ENCODE measurements at regions not wholly inside any gene's neighbourhood (a gene's known extent, or its start where the extent isn't known, plus 50 kb on each side); places are given as distances from the start of the nearest gene placed in this dataset.

- TF ChIP-seq, protein P1, sequence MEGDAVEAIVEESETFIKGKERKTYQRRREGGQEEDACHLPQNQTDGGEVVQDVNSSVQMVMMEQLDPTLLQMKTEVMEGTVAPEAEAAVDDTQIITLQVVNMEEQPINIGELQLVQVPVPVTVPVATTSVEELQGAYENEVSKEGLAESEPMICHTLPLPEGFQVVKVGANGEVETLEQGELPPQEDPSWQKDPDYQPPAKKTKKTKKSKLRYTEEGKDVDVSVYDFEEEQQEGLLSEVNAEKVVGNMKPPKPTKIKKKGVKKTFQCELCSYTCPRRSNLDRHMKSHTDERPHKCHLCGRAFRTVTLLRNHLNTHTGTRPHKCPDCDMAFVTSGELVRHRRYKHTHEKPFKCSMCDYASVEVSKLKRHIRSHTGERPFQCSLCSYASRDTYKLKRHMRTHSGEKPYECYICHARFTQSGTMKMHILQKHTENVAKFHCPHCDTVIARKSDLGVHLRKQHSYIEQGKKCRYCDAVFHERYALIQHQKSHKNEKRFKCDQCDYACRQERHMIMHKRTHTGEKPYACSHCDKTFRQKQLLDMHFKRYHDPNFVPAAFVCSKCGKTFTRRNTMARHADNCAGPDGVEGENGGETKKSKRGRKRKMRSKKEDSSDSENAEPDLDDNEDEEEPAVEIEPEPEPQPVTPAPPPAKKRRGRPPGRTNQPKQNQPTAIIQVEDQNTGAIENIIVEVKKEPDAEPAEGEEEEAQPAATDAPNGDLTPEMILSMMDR (IDR thresholded peaks at IDR 0.05): no peak
- TF ChIP-seq POLR2A (IDR thresholded peaks at IDR 0.05) (no peak), EP300 (IDR thresholded peaks at IDR 0.05) (no peak)
These were observed 96.5 kb downstream of the RRAGC start for GRCh38 chr1:38763121-38763520.
